Caco-2 (cell line): ENCODE measurements at regions not wholly inside any gene's neighbourhood (a gene's known extent, or its start where the extent isn't known, plus 50 kb on each side); places are given as distances from the start of the nearest gene placed in this dataset.

Source experiments
- BruUV-seq: library from RNA; stranded (reverse); fragments of 400-500 nt; replicated peaks from 2 replicates; lab custom pipeline; 2021; lab: Mats Ljungman, UMichigan
- CTCF ChIA-PET: fragments of 300-600 bp; sonication (Branson Sonifier 250); formaldehyde crosslinking; loops from one replicate; lab custom pipeline; 2022; ENCODE audit warnings: antibody characterized with exemption; lab: Charles Lee
- POLR2A ChIA-PET: fragments of 300-600 bp; sonication (Branson Sonifier 250); formaldehyde crosslinking; loops from one replicate; lab custom pipeline; 2022; ENCODE audit warnings: antibody characterized with exemption; lab: Charles Lee
- DNase-seq, 2 experiments: peaks; one replicate each; pipeline versions ENCODE4 v3.0.0 to v3.0.0-alpha.2; 2020 to 2022
- H3K27me3 ChIP-seq: replicated peaks from 2 replicates; pipeline ENCODE4 v1.6.0; 2011; ENCODE audit warnings: low read length; ENCODE audit not compliant: control insufficient read depth, insufficient read depth
- H3K36me3 ChIP-seq: 2 replicates; pipeline ENCODE4 v1.5.1; 2011; ENCODE audit warnings: low read length; ENCODE audit not compliant: control insufficient read depth, insufficient read depth
- H3K4me1 ChIP-seq: fragments of 250-450 bp; sonication (Bioruptor Pico); 2 replicates; pipeline ENCODE4 v1.5.1; 2020; ENCODE audit warnings: mild to moderate bottlenecking
- H3K4me3 ChIP-seq: 2 replicates; pipeline ENCODE4 v1.5.1; 2011; ENCODE audit warnings: low read depth, mild to moderate bottlenecking, control low read depth, low read length
- H3K9me3 ChIP-seq: fragments of 250-450 bp; sonication (Bioruptor Pico); 2 replicates; pipeline ENCODE4 v1.5.1; 2020; ENCODE audit warnings: mild to moderate bottlenecking, moderate library complexity
- H3K27ac Mint-ChIP-seq: one replicate; pipeline ENCODE4 v1.8.0; 2022; ENCODE audit warnings: mixed read lengths; ENCODE audit not compliant: unreplicated experiment
- H3K27me3 Mint-ChIP-seq: one replicate; pipeline ENCODE4 v1.8.0; 2022; ENCODE audit warnings: mixed read lengths; ENCODE audit not compliant: insufficient read depth, unreplicated experiment
- H3K36me3 Mint-ChIP-seq: one replicate; pipeline ENCODE4 v1.8.0; 2022; ENCODE audit warnings: mild to moderate bottlenecking, mixed read lengths; ENCODE audit not compliant: insufficient read depth, unreplicated experiment
- H3K4me1 Mint-ChIP-seq: one replicate; pipeline ENCODE4 v1.8.0; 2022; ENCODE audit warnings: low read depth, mixed read lengths; ENCODE audit not compliant: unreplicated experiment
- H3K4me3 Mint-ChIP-seq: one replicate; pipeline ENCODE4 v1.8.0; 2022; ENCODE audit warnings: mild to moderate bottlenecking, moderate library complexity, mixed read lengths; ENCODE audit not compliant: unreplicated experiment
- H3K9me3 Mint-ChIP-seq: one replicate; pipeline ENCODE4 v1.8.0; 2022; ENCODE audit warnings: mixed read lengths; ENCODE audit not compliant: unreplicated experiment
- CTCF ChIP-seq, 2 experiments: fragments of 200-600 bp in 1 of 2; IDR thresholded peaks; 1 replicate in 1 of 2; 2 replicates in 1 of 2; pipeline versions ENCODE4 v1.5.1 to v1.8.0; 2011 to 2022; ENCODE audit warnings: antibody characterized with exemption in 1 of 2, control low read depth in 1 of 2, inconsistent platforms in 1 of 2, low read depth in 1 of 2, low read length in 1 of 2, mild to moderate bottlenecking in 1 of 2, moderate library complexity in 1 of 2; ENCODE audit not compliant: insufficient read depth in 1 of 2, severe bottlenecking in 1 of 2, unreplicated experiment in 1 of 2
- intact Hi-C: fragments of 100-400 bp; cut with micrococcal nuclease; formaldehyde crosslinking; loops from one replicate; pipeline ENCODE4 v1.10.0; 2022; ENCODE audit not compliant: unreplicated experiment

- no peaks in the 10 kb centered on the region for H3K27me3 ChIP-seq
- intact Hi-C loops, result no loop called here
- Mint-ChIP-seq H3K9me3 (no peaks in the 10 kb centered on the region), H3K27me3 (no peaks in the 10 kb centered on the region), H3K4me3 (no peak overlapping the region), H3K4me1 (no peaks in the 10 kb centered on the region), H3K27ac (no peak overlapping the region), H3K36me3 (no peaks in the 10 kb centered on the region)
- H3K4me1 ChIP-seq, result no peaks in the 10 kb centered on the region
- H3K4me3 ChIP-seq, result no peak overlapping the region
- no TSS peak for BruUV-seq
- TF ChIP-seq CTCF (IDR thresholded peaks at IDR 0.05; ENCODE audit: insufficient read depth in 1 of 2, low read depth in 1 of 2, low read length in 1 of 2, severe bottlenecking in 1 of 2, unreplicated experiment in 1 of 2), result no peak
- DNase-seq, result no peak
- H3K36me3 ChIP-seq, result no peaks in the 10 kb centered on the region
- no peaks in the 10 kb centered on the region for H3K9me3 ChIP-seq
- ChIA-PET POLR2A (no interaction called here), CTCF (no interaction called here)
These were observed 557.6 kb downstream of the PRKD1 start for GRCh38 chr14:29370024-29370423.

- Mint-ChIP-seq H3K9me3 (no peaks in the 10 kb centered on the region), H3K27me3 (peaks cover 3% of the 10 kb centered on the region), H3K4me3 (no peak overlapping the region), H3K36me3 (no peaks in the 10 kb centered on the region), H3K27ac (no peak overlapping the region), H3K4me1 (no peaks in the 10 kb centered on the region)
- no peaks in the 10 kb centered on the region for H3K36me3 ChIP-seq
- ChIA-PET CTCF (no interaction called here), POLR2A (no interaction called here)
- no peak overlapping the region for H3K4me3 ChIP-seq
- intact Hi-C loops, result no loop called here
- H3K27me3 ChIP-seq, result no peaks in the 10 kb centered on the region
- no TSS peak for BruUV-seq
- no peaks in the 10 kb centered on the region for H3K4me1 ChIP-seq
- H3K9me3 ChIP-seq, result no peaks in the 10 kb centered on the region
- DNase-seq, result no peak
- TF ChIP-seq CTCF (IDR thresholded peaks at IDR 0.05; ENCODE audit: insufficient read depth in 1 of 2, low read depth in 1 of 2, low read length in 1 of 2, severe bottlenecking in 1 of 2, unreplicated experiment in 1 of 2), result no peak
These were observed 551.4 kb downstream of the PRKD1 start for GRCh38 chr14:29376237-29376636.

GRCh38 chr14:29380826-29381225 is 546.8 kb downstream of the PRKD1 start:
- TF ChIP-seq CTCF (IDR thresholded peaks at IDR 0.05; ENCODE audit: insufficient read depth in 1 of 2, low read depth in 1 of 2, low read length in 1 of 2, severe bottlenecking in 1 of 2, unreplicated experiment in 1 of 2), result no peak
- Histone ChIP-seq H3K9me3 (no peaks in the 10 kb centered on the region), H3K4me3 (no peak overlapping the region), H3K4me1 (no peaks in the 10 kb centered on the region), H3K36me3 (no peaks in the 10 kb centered on the region), H3K27me3 (no peaks in the 10 kb centered on the region)
- POLR2A ChIA-PET, result no interaction called here
- H3K27ac Mint-ChIP-seq, result no peak overlapping the region
- CTCF ChIA-PET, result interaction anchor here (0.6 kb wide), 1 partner anchor 16 kb away, joined by 4 read pairs; no protein-coding TSS in a partner anchor
- no peaks in the 10 kb centered on the region for H3K9me3 Mint-ChIP-seq
- no peaks in the 10 kb centered on the region for H3K36me3 Mint-ChIP-seq
- no TSS peak for BruUV-seq
- peaks cover 3% of the 10 kb centered on the region for H3K27me3 Mint-ChIP-seq
- intact Hi-C loops, result no loop called here
- no peaks in the 10 kb centered on the region for H3K4me1 Mint-ChIP-seq
- DNase-seq, result no peak
- no peak overlapping the region for H3K4me3 Mint-ChIP-seq
